ENCODE measurements at regions not wholly inside any gene's neighbourhood (a gene's known extent, or its start where the extent isn't known, plus 50 kb on each side); places are given as distances from the start of the nearest gene placed in this dataset.
"Not testable (repeated sequence)": the region's sequence is repeated elsewhere in the genome, so short reads cannot be mapped to it uniquely, and the experiment has no call there.

DNA sequence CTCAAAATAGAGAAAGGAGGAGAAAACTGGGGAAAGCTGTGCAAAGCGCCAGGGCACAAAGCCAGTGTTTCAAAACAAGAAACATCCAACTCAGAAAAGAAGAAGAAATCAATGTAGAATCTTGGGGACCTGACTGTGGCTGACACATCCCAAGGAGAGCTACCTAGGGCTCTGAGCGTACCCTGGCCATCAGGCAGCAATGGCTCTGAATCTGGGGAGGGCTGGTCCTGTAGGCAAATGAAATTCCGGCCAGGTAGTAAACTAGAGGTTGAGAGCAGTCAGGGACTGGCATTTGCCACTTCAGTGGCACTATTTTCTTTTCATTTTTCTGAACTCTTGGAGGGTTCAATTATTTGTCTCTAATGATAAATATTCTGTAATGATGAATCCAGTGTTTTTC is 525.8 kb downstream of the STK39 start:
- H3K36me3 Mint-ChIP-seq, result no peaks in the 10 kb centered on the region

DNA sequence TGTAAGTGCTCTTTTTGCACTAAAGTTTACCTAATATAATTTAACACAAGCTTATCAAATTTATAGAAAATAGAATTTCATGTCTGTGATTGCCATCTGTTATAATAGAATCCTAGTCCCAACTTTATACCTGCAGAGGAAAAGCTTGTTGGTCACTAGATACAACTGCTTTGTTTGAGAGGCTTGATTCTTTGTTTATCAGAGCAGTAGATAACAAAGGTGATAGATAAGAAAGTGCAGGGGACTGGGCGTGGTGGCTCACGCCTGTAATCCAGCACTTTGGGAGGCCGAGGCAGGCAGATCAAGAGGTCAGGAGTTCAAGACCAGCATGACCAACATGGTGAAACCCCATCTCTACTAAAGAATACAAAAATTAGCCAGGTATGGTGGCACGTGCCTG is 528.0 kb downstream of the STK39 start:
- CTCF ChIA-PET, result no interaction called here
- no peak overlapping the region for H3K4me3 Mint-ChIP-seq
- no peaks in the 10 kb centered on the region for H3K4me1 Mint-ChIP-seq
- no peak overlapping the region for H3K27ac Mint-ChIP-seq
- no peak for DNase-seq
- H3K36me3 Mint-ChIP-seq, result no peaks in the 10 kb centered on the region
- no peaks in the 10 kb centered on the region for H3K27me3 Mint-ChIP-seq
- H3K9me3 Mint-ChIP-seq, result no peaks in the 10 kb centered on the region

More for the DNA sequence above, 525.8 kb downstream of the STK39 start:
- Mint-ChIP-seq H3K4me3 (no peak overlapping the region), H3K4me1 (no peaks in the 10 kb centered on the region), H3K9me3 (no peaks in the 10 kb centered on the region), H3K27ac (no peak overlapping the region), H3K27me3 (no peaks in the 10 kb centered on the region)
- DNase-seq, result no peak
- CTCF ChIA-PET, result no interaction called here

DNA sequence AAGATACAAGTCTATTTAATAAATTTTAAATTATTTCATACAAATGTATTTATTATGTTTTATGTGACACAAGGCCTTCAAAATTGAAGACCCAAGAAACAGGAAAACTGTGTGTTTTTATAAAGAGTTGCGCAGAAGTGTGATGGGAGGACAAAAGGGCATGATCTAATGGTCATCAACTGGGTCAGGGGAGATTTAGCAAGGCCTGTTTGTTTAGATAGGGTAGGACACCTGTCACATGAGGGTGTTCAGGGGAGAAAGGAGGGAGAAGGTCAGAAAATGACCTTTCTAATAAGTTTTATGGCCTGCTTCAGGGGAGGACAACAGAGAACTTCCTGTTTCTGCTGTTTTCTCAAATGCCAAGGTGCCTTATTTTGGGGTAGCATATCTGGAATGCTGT is 528.8 kb downstream of the STK39 start:
- CTCF ChIA-PET, result no interaction called here
- H3K9me3 Mint-ChIP-seq, result no peaks in the 10 kb centered on the region
- no peaks in the 10 kb centered on the region for H3K27me3 Mint-ChIP-seq
- DNase-seq, result no peak
- no peaks in the 10 kb centered on the region for H3K4me1 Mint-ChIP-seq
- no peak overlapping the region for H3K27ac Mint-ChIP-seq
- no peak overlapping the region for H3K4me3 Mint-ChIP-seq
- H3K36me3 Mint-ChIP-seq, result no peaks in the 10 kb centered on the region

DNA sequence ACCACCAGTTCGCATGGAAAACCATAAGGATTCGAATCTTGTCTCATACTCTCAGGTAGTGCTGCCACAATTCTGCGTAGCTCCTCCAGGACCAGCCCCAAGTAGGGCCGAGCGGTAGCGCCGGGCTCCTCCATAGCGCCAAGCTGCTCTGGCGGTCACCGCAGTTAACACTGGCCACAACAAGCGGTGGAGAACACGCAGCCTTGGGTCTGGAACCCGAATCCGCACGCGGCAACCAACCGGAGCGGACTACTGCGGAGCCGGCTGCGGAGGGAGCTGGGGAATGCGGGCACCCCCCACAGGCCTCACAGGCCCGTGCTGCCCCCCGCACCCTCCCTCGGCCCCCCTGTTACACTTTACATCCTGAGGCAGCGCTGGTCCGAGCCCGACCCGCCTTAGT is 531.5 kb downstream of the STK39 start:
- Mint-ChIP-seq H3K9me3 (no peaks in the 10 kb centered on the region), H3K4me3 (no peak overlapping the region), H3K27ac (no peak overlapping the region), H3K27me3 (no peaks in the 10 kb centered on the region), H3K4me1 (no peaks in the 10 kb centered on the region), H3K36me3 (no peaks in the 10 kb centered on the region)
- no peak for DNase-seq
- CTCF ChIA-PET, result no interaction called here

DNA sequence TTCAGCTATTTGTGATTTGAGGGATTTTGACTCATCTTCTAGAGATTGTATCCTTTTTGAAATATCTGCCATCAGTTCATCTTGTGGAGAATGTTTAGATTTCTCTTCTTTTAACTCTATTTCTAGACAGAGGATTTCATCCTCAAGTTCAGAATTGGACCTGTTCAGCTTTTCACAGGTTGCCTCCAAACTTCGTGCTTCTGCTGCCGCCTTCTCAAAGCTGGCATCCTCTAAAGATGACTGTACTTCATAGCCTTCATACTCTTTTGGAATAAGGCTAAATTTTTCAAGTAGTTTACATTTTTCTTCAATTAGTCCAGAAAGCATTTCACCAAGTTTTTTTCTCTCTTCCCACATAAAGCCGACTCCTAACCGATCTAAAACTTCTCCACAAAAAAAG is 531.9 kb downstream of the STK39 start:
- CTCF ChIA-PET, H3K4me1 Mint-ChIP-seq, H3K9me3 Mint-ChIP-seq, H3K36me3 Mint-ChIP-seq, H3K27me3 Mint-ChIP-seq, H3K27ac Mint-ChIP-seq, H3K4me3 Mint-ChIP-seq, DNase-seq: not testable (repeated sequence)

DNA sequence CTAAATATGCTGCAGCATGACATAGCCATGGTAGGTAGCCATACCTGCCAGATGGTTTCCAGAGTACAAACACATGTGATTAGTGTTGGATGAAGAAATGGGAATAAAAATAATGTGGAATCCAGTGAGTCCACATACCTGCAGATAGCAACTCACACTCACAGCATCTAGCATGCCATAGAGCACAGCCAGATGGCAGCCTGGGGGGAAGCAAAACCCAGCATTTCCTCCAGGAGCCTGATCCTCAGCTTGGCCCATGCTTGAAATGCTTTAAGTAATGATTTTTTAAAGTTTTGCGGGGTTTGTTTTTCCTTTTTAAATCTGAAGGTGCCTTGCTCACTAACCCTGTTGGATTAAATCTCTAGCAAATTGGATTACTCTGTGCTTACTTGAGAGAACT is 535.1 kb downstream of the STK39 start:
- no peaks in the 10 kb centered on the region for H3K9me3 Mint-ChIP-seq
- no peaks in the 10 kb centered on the region for H3K36me3 Mint-ChIP-seq
- CTCF ChIA-PET, result no interaction called here
- no peak overlapping the region for H3K4me3 Mint-ChIP-seq
- no peak overlapping the region for H3K27ac Mint-ChIP-seq
- no peaks in the 10 kb centered on the region for H3K4me1 Mint-ChIP-seq
- H3K27me3 Mint-ChIP-seq, result no peaks in the 10 kb centered on the region
- DNase-seq, result no peak

DNA sequence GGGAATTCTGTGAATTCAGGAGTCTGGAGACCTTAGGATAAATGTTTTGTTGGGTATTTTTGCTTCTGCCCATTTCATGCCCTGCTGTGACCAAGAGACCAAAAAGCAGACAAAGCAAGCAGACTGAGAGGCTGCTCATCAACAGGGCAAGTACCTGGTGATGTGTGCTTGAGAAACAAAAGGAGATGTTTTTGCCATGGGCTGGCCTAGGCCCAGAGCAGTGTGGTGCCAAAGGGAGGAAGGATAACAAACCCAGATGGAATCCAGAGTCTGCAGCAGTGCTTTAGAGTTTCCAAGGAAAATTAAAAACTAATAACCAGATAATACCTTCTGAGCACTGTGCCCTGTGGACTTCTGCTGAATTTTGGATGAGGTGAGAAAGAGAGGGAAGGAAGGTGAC is 538.4 kb downstream of the STK39 start:
- no peaks in the 10 kb centered on the region for H3K36me3 Mint-ChIP-seq
- H3K4me3 Mint-ChIP-seq, result no peak overlapping the region
- no peaks in the 10 kb centered on the region for H3K27me3 Mint-ChIP-seq
- CTCF ChIA-PET, result no interaction called here
- DNase-seq, result no peak
- H3K9me3 Mint-ChIP-seq, result no peaks in the 10 kb centered on the region
- H3K4me1 Mint-ChIP-seq, result no peaks in the 10 kb centered on the region
- H3K27ac Mint-ChIP-seq, result no peak overlapping the region

DNA sequence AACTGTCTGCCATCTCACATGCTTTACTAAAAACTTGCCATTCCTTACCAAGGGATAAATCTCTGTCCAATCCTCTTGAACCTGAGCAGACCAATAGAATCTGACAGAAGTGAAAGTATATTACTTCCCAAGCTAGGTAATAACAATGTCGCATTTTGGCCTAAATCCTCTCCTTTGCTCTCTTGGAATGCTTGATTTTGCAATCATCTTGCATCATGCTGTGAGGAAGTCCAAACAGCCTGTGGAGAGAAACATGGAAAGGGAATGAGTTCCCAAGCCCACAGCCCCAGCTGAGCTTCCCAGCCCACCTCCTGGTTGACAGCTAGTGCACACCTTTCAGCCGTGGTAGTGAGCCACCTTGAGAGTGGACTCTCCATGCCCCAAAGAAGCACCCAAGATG is 540.6 kb downstream of the STK39 start:
- no peaks in the 10 kb centered on the region for H3K4me1 Mint-ChIP-seq
- CTCF ChIA-PET, result no interaction called here
- no peaks in the 10 kb centered on the region for H3K27me3 Mint-ChIP-seq
- no peak overlapping the region for H3K4me3 Mint-ChIP-seq
- H3K36me3 Mint-ChIP-seq, result no peaks in the 10 kb centered on the region
- H3K9me3 Mint-ChIP-seq, result no peaks in the 10 kb centered on the region
- H3K27ac Mint-ChIP-seq, result no peak overlapping the region
- no peak for DNase-seq

DNA sequence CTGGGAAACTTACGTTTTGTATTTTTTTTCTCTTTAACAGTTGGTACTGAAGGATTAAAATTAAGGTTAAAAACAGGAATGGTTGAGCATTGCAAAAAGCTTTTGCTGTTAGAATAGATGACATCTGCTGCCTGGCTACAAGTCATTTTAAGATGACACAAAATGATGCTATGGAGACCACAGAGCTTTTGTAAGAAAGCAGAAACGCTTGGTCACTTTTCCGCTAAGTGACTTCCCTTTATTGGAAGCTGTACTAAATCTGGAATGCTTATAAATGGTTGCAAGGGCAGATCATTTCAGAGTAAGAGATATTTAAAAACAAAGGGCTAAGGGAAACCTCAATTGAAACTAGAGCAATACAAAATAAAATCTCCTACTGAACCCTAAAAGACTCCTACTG is 544.0 kb downstream of the STK39 start:
- no peak for DNase-seq
- Mint-ChIP-seq H3K27ac (no peak overlapping the region), H3K4me1 (no peaks in the 10 kb centered on the region), H3K9me3 (no peaks in the 10 kb centered on the region), H3K27me3 (no peaks in the 10 kb centered on the region), H3K4me3 (no peak overlapping the region), H3K36me3 (no peaks in the 10 kb centered on the region)
- CTCF ChIA-PET, result no interaction called here

DNA sequence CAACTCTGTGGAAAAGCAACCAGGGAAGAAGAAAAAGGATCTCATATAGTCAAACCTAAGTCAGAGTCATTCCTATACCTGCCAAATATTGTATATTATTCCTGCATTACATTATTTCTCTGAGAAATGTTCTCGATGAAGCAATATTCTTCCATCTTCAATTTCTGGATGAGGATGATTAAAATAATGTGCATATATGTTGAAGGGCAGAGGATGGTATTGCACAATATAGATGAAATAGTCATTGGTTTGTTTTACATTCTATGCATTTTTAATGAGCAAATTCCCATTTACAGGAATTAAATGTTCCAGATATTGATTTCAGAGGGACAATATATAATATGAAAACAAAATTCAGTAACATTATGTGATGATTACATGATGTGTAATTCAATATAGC is 545.2 kb downstream of the STK39 start:
- no peaks in the 10 kb centered on the region for H3K27me3 Mint-ChIP-seq
- H3K4me3 Mint-ChIP-seq, result no peak overlapping the region
- no peaks in the 10 kb centered on the region for H3K9me3 Mint-ChIP-seq
- H3K4me1 Mint-ChIP-seq, result no peaks in the 10 kb centered on the region
- no peaks in the 10 kb centered on the region for H3K36me3 Mint-ChIP-seq
- CTCF ChIA-PET, result no interaction called here
- DNase-seq, result no peak
- no peak overlapping the region for H3K27ac Mint-ChIP-seq

DNA sequence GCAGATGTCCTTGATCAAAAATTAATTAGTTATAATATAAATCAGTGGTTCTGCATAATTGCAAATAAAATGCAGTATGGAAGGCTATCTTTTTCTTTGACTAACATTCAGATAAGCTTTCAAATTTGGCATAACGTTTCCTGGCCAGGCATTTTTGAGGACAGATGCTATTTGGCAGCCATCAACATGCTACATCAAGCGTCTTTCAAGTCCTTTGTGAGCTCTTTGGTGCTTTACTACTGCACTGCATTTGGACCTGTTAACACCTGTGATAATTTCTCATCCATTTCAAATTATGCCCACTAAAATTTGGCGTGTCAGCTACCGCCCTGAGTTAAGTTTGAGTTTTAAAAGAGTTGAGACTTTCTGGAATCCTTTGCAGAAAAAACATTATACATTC is 545.7 kb downstream of the STK39 start:
- Mint-ChIP-seq H3K9me3 (no peaks in the 10 kb centered on the region), H3K36me3 (no peaks in the 10 kb centered on the region), H3K4me3 (no peak overlapping the region), H3K27me3 (no peaks in the 10 kb centered on the region), H3K27ac (no peak overlapping the region), H3K4me1 (no peaks in the 10 kb centered on the region)
- no peak for DNase-seq
- CTCF ChIA-PET, result no interaction called here

DNA sequence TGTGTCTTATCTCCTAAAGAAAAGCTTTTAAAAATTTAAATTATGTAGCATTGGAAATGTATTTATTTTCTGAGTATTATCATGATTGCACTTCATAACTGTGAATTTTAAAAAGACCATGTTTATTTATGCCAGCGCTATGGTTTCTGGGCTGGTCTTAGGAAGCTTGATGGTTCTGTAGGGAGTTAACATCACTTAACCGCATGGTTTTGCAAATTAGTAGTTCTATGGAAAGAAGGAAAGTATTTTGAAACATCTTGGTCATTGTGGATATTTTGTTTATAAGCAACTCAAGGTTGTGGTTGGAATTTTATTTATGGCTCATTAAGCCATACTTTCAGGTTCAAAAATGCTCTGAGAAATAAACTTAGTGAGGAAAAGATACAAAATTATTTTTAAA is 549.4 kb downstream of the STK39 start:
- no peak for DNase-seq
- H3K4me1 Mint-ChIP-seq, result no peaks in the 10 kb centered on the region
- no peaks in the 10 kb centered on the region for H3K27me3 Mint-ChIP-seq
- no peaks in the 10 kb centered on the region for H3K36me3 Mint-ChIP-seq
- no peak overlapping the region for H3K27ac Mint-ChIP-seq
- CTCF ChIA-PET, result interaction anchor here (0.6 to 1.2 kb wide), 2 partner anchors 11 to 1079 kb away, joined by 3 read pairs; no protein-coding TSS in a partner anchor
- H3K9me3 Mint-ChIP-seq, result no peaks in the 10 kb centered on the region
- H3K4me3 Mint-ChIP-seq, result no peak overlapping the region

DNA sequence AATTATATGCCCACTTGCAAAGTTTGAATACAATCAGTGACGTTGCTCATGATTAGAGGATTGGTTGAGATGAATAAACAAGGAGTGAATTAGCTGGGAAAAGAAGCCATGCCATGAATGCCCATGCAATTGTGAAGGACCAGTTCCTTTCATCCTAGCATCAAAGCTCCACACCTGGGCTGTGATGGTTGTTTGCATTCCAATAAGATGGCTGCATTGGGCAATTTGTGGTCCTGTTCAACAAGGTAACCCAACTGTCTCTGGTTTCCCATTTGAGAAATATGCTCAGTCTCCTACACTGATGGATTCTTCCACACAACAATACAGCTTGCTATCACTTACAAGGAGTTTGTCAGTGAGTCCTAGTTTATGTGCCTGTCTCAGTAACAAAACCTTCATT is 550.2 kb downstream of the STK39 start:
- CTCF ChIA-PET, result interaction anchor here (1.2 kb wide), 1 partner anchor 10 kb away, joined by 3 read pairs; no protein-coding TSS in a partner anchor
- Mint-ChIP-seq H3K27me3 (no peaks in the 10 kb centered on the region), H3K36me3 (no peaks in the 10 kb centered on the region), H3K9me3 (no peaks in the 10 kb centered on the region), H3K4me3 (no peak overlapping the region), H3K4me1 (no peaks in the 10 kb centered on the region), H3K27ac (no peak overlapping the region)
- DNase-seq, result no peak

DNA sequence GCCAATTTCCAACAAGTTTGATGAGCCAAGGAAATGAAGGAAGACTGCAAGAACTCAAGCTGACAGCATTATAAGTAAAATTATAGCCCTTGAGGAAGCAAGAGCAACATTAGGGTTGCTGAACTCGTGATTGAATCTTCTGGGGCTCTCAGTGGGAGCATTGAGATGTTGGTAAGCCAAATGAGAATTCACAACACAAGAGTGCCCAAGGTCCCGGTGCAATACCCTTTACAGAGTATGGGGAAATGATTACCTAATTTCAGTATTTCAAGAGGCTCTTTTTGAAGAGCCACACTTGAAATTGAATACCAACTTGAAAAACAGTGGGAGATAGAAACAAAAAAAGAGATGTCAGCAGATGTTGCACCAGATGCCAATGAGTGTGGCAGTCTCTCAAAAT is 554.5 kb downstream of the STK39 start:
- Mint-ChIP-seq H3K36me3 (no peaks in the 10 kb centered on the region), H3K9me3 (no peaks in the 10 kb centered on the region), H3K4me3 (no peak overlapping the region), H3K27ac (no peak overlapping the region), H3K27me3 (no peaks in the 10 kb centered on the region), H3K4me1 (no peaks in the 10 kb centered on the region)
- CTCF ChIA-PET, result no interaction called here
- no peak for DNase-seq

DNA sequence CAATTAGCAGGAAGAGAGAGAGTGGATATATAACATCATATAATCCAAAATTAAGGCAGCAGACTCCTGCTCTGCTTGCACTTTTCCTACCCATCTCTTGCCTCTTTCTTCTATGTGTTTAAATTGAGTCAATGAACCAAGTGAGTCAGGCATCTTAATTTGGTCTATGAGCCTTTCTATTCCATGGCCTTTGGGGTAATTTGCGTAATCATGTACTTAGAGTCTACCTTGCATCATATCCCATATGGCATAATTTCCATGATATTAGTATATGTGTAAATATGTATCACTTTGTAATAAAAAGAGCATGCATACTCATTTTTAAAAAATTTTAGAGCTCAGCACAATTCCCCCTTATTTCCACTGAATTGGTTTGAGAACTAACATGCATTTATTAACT is 555.2 kb downstream of the STK39 start:
- H3K4me1 Mint-ChIP-seq, result no peaks in the 10 kb centered on the region
- no peak overlapping the region for H3K4me3 Mint-ChIP-seq
- no peaks in the 10 kb centered on the region for H3K27me3 Mint-ChIP-seq
- no peaks in the 10 kb centered on the region for H3K9me3 Mint-ChIP-seq
- no peak for DNase-seq
- CTCF ChIA-PET, result no interaction called here
- no peaks in the 10 kb centered on the region for H3K36me3 Mint-ChIP-seq
- H3K27ac Mint-ChIP-seq, result no peak overlapping the region

DNA sequence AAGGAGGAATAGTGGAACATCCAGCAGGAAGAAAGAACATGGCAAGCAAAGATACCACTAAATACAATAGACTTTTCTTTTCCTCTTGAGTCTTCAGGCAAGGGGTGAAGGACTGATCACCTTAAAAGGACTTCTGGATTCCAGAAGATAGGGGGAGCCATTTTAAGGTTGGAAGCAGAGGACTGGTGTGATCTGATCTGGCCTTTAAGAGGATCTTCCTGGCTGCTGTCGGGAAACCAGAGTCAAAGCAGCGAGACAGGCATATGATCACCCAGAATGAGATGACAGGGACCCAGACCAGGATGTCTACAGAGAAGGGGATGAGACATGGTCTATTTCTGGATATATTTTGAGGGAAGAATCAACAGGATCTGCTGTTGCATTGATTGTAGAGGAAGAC is 558.0 kb downstream of the STK39 start:
- H3K27ac Mint-ChIP-seq, result no peak overlapping the region
- H3K4me3 Mint-ChIP-seq, result no peak overlapping the region
- CTCF ChIA-PET, result no interaction called here
- no peaks in the 10 kb centered on the region for H3K36me3 Mint-ChIP-seq
- no peaks in the 10 kb centered on the region for H3K4me1 Mint-ChIP-seq
- H3K27me3 Mint-ChIP-seq, result no peaks in the 10 kb centered on the region
- no peaks in the 10 kb centered on the region for H3K9me3 Mint-ChIP-seq
- no peak for DNase-seq
